ENCODE measurements at regions not wholly inside any gene's neighbourhood (a gene's known extent, or its start where the extent isn't known, plus 50 kb on each side); places are given as distances from the start of the nearest gene placed in this dataset.

DNA sequence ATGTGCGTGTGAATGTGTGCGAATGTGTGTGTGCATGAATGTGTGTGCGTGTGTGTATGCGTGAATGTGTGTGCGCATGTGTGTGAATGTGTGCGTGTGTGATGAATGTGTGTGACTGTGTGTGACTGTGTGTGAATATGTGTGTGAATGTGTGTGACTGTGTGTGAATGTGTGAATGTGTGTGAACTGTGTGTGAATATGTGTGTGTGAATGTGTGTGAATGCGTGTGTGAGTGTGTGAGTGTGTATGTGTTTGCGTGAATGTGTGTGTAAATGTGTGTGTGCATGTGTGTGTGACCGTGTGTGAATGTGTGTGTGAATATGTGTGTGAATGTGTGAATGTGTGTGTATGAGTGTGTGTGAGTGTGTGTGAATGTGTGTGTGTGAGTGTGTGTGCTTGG is 1103.8 kb downstream of the TSN start:
- H3K27ac Mint-ChIP-seq (ENCODE audit: unreplicated experiment), result no peak overlapping the region
- no peaks in the 10 kb centered on the region for H3K27me3 Mint-ChIP-seq (ENCODE audit: unreplicated experiment)
- no peak overlapping the region for H3K4me3 Mint-ChIP-seq (ENCODE audit: unreplicated experiment)
- H3K36me3 Mint-ChIP-seq (ENCODE audit: unreplicated experiment), result no peaks in the 10 kb centered on the region
- no peaks in the 10 kb centered on the region for H3K4me1 Mint-ChIP-seq (ENCODE audit: unreplicated experiment)
- no peaks in the 10 kb centered on the region for H3K9me3 Mint-ChIP-seq (ENCODE audit: unreplicated experiment)
- TF ChIP-seq, protein P1, sequence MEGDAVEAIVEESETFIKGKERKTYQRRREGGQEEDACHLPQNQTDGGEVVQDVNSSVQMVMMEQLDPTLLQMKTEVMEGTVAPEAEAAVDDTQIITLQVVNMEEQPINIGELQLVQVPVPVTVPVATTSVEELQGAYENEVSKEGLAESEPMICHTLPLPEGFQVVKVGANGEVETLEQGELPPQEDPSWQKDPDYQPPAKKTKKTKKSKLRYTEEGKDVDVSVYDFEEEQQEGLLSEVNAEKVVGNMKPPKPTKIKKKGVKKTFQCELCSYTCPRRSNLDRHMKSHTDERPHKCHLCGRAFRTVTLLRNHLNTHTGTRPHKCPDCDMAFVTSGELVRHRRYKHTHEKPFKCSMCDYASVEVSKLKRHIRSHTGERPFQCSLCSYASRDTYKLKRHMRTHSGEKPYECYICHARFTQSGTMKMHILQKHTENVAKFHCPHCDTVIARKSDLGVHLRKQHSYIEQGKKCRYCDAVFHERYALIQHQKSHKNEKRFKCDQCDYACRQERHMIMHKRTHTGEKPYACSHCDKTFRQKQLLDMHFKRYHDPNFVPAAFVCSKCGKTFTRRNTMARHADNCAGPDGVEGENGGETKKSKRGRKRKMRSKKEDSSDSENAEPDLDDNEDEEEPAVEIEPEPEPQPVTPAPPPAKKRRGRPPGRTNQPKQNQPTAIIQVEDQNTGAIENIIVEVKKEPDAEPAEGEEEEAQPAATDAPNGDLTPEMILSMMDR (IDR thresholded peaks at IDR 0.05), result no peak
- DNase-seq (ENCODE audit: extremely low spot score, unreplicated experiment), result no peak

DNA sequence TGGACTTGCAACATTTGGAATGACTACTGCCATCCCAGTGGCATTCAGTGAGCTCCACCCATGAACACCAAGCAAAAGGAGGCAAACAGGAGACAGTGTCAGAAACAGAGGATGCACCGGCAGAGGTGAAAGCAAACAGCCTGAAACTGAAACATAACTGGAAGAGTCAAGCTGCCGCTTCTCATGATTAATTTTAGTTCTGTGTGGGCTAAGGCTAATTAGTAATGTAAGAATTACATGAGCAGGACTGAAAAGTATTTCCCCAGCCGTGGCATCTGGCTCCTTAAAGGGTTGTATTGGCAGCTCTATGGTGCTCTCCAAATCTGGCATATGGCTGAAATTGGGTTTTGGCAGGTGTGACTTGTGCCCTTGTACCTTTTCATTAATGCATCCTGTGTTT is 1108.1 kb downstream of the TSN start:
- Mint-ChIP-seq H3K4me1 (ENCODE audit: unreplicated experiment) (no peaks in the 10 kb centered on the region), H3K36me3 (ENCODE audit: unreplicated experiment) (no peaks in the 10 kb centered on the region), H3K27me3 (ENCODE audit: unreplicated experiment) (no peaks in the 10 kb centered on the region), H3K4me3 (ENCODE audit: unreplicated experiment) (no peak overlapping the region), H3K27ac (ENCODE audit: unreplicated experiment) (no peak overlapping the region), H3K9me3 (ENCODE audit: unreplicated experiment) (no peaks in the 10 kb centered on the region)
- TF ChIP-seq, protein P1 (IDR thresholded peaks at IDR 0.05), result no peak
- DNase-seq (ENCODE audit: extremely low spot score, unreplicated experiment), result no peak

GRCh38 chr2:122864728-122865127 is 1109.3 kb downstream of the TSN start:
- no peaks in the 10 kb centered on the region for H3K27me3 Mint-ChIP-seq (ENCODE audit: unreplicated experiment)

DNA sequence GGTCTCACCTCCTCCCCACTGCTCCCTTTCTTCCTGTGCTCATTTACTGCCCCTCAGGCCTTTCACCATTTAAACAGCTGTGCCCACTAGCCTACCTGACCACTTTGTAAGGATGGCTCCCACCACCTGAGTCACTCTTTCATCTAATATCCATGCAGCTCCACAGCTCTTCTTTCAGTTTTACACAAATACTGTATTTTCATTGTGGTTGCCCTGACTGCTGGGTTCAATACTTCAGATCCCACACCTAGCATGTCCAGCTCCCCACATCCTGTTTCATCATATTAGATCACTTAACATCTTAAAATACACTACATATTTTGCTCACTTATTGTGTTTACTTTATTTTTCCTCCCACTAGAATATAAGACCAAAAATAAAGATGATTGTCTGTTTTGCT is 1110.6 kb downstream of the TSN start:
- Mint-ChIP-seq H3K9me3 (ENCODE audit: unreplicated experiment) (no peaks in the 10 kb centered on the region), H3K36me3 (ENCODE audit: unreplicated experiment) (no peaks in the 10 kb centered on the region), H3K4me1 (ENCODE audit: unreplicated experiment) (no peaks in the 10 kb centered on the region), H3K4me3 (ENCODE audit: unreplicated experiment) (no peak overlapping the region), H3K27ac (ENCODE audit: unreplicated experiment) (no peak overlapping the region), H3K27me3 (ENCODE audit: unreplicated experiment) (no peaks in the 10 kb centered on the region)
- TF ChIP-seq, protein P1 (IDR thresholded peaks at IDR 0.05), result no peak
- no peak for DNase-seq (ENCODE audit: extremely low spot score, unreplicated experiment)

More at GRCh38 chr2:122864728-122865127, 1109.3 kb downstream of the TSN start:
- no peak overlapping the region for H3K27ac Mint-ChIP-seq (ENCODE audit: unreplicated experiment)
- no peaks in the 10 kb centered on the region for H3K36me3 Mint-ChIP-seq (ENCODE audit: unreplicated experiment)
- no peaks in the 10 kb centered on the region for H3K4me1 Mint-ChIP-seq (ENCODE audit: unreplicated experiment)
- DNase-seq (ENCODE audit: extremely low spot score, unreplicated experiment), result no peak
- H3K9me3 Mint-ChIP-seq (ENCODE audit: unreplicated experiment), result no peaks in the 10 kb centered on the region
- H3K4me3 Mint-ChIP-seq (ENCODE audit: unreplicated experiment), result no peak overlapping the region
- TF ChIP-seq, protein P1 (IDR thresholded peaks at IDR 0.05), result no peak

GRCh38 chr2:122867941-122868340 is 1112.5 kb downstream of the TSN start:
- Mint-ChIP-seq H3K36me3 (ENCODE audit: unreplicated experiment) (no peaks in the 10 kb centered on the region), H3K4me1 (ENCODE audit: unreplicated experiment) (no peaks in the 10 kb centered on the region), H3K4me3 (ENCODE audit: unreplicated experiment) (no peak overlapping the region), H3K27me3 (ENCODE audit: unreplicated experiment) (no peaks in the 10 kb centered on the region), H3K27ac (ENCODE audit: unreplicated experiment) (no peak overlapping the region), H3K9me3 (ENCODE audit: unreplicated experiment) (no peaks in the 10 kb centered on the region)
- DNase-seq (ENCODE audit: extremely low spot score, unreplicated experiment), result no peak
- TF ChIP-seq, protein P1 (IDR thresholded peaks at IDR 0.05), result no peak

Data from osteocyte (in vitro differentiated cells).